ENCODE measurements at regions not wholly inside any gene's neighbourhood (a gene's known extent, or its start where the extent isn't known, plus 50 kb on each side); places are given as distances from the start of the nearest gene placed in this dataset.

DNA sequence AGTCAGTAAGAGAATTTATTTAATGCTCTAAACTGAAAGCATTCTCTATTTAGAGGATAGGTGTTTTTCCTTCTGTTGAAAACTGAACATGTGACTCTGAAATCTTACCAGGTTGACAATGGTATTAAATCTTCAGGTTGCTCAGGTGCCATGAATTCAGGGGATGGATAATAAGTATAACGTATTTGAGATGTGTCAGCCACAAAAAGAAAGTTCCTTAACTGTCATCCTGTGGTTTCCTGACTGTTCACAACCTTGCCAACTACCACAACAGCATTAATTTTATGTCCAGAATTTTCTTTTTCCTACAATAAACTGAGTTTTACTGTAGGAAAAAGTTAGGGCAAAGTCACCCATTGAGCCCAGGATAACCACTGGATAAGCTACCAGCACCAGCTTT is 243.3 kb upstream of the PSMD7 start:
- no TSS peak for BruUV-seq (replicated peaks)
- Histone ChIP-seq H3K36me3 (ENCODE audit: control insufficient read depth in 1 of 2, insufficient read depth in 2 of 2, low read length in 2 of 2) (no peaks in the 10 kb centered on the region), H3K4me3 (replicated peaks in 1 of 2; ENCODE audit: low read depth in 1 of 2, low read length in 2 of 2) (no peak overlapping the region), H3K27ac (ENCODE audit: low read depth, low read length) (no peak overlapping the region), H3K9ac (ENCODE audit: low read length) (no peak overlapping the region), H3K79me2 (ENCODE audit: insufficient read depth, low read length) (no peaks in the 10 kb centered on the region), H3K27me3 (ENCODE audit: insufficient read depth, low read length) (no peaks in the 10 kb centered on the region), H3K4me2 (ENCODE audit: low read length) (no peak overlapping the region), H3K4me1 (ENCODE audit: control insufficient read depth in 1 of 2, insufficient read depth in 2 of 2, low read length in 2 of 2) (no peaks in the 10 kb centered on the region), H2AFZ (ENCODE audit: low read depth, low read length, poor library complexity, severe bottlenecking) (no peak overlapping the region), H4K20me1 (ENCODE audit: insufficient read depth) (no peaks in the 10 kb centered on the region), H3K9me2 (ENCODE audit: insufficient read depth) (no peaks in the 10 kb centered on the region), H3K9me3 (ENCODE audit: control insufficient read depth in 1 of 2, insufficient read depth in 1 of 2, low read depth in 1 of 2, low read length in 2 of 2) (no peaks in the 10 kb centered on the region)
- POLR2A ChIA-PET, result no interaction called here
- intact Hi-C loops (cut with micrococcal nuclease), result no loop called here
- CTCF ChIA-PET, result no interaction called here
- ATAC-seq (no peak), DNase-seq (ENCODE audit: low read depth, low spot score) (no peak)
- TF ChIP-seq ZNF274 (IDR thresholded peaks at IDR 0.05; ENCODE audit: low read depth, low read length) (no peak), CBX3 (IDR thresholded peaks at IDR 0.05; ENCODE audit: low read depth) (no peak), EZH2 (IDR thresholded peaks at IDR 0.05) (no peak), RAD21 (IDR thresholded peaks at IDR 0.05; ENCODE audit: low read depth) (no peak), ZFX (IDR thresholded peaks at IDR 0.05) (no peak), JUND (IDR thresholded peaks at IDR 0.05) (no peak)
- TF ChIP-seq, protein P1, sequence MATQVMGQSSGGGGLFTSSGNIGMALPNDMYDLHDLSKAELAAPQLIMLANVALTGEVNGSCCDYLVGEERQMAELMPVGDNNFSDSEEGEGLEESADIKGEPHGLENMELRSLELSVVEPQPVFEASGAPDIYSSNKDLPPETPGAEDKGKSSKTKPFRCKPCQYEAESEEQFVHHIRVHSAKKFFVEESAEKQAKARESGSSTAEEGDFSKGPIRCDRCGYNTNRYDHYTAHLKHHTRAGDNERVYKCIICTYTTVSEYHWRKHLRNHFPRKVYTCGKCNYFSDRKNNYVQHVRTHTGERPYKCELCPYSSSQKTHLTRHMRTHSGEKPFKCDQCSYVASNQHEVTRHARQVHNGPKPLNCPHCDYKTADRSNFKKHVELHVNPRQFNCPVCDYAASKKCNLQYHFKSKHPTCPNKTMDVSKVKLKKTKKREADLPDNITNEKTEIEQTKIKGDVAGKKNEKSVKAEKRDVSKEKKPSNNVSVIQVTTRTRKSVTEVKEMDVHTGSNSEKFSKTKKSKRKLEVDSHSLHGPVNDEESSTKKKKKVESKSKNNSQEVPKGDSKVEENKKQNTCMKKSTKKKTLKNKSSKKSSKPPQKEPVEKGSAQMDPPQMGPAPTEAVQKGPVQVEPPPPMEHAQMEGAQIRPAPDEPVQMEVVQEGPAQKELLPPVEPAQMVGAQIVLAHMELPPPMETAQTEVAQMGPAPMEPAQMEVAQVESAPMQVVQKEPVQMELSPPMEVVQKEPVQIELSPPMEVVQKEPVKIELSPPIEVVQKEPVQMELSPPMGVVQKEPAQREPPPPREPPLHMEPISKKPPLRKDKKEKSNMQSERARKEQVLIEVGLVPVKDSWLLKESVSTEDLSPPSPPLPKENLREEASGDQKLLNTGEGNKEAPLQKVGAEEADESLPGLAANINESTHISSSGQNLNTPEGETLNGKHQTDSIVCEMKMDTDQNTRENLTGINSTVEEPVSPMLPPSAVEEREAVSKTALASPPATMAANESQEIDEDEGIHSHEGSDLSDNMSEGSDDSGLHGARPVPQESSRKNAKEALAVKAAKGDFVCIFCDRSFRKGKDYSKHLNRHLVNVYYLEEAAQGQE (IDR thresholded peaks at IDR 0.05; ENCODE audit: low read depth), result no peak
- RAD21 ChIA-PET (ENCODE audit: low non-redundant PET in 1 of 2, low total read pairs in 2 of 2, uncharacterized antibody in 2 of 2, unreplicated experiment in 2 of 2), result no interaction called here

DNA sequence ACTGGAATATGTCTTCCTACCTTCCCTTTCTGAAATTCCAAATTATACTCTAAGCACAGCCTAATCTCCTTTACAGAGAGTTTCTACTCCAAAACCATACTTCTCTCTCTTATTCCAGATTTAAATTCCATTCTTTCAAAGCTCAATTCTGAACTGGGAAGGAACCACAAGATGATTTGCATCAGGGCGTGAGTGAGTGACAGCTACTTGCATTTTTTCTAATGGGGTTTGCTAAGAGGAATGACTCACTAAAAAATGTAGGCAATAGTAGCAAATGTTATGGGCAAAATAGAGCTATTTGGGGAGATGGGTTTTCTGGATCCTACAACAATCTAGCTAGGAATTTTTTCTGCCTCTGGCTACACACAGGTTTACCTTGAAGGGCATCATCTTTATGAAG is 244.6 kb upstream of the PSMD7 start:
- Histone ChIP-seq H3K4me3 (replicated peaks in 1 of 2; ENCODE audit: low read depth in 1 of 2, low read length in 2 of 2) (no peak overlapping the region), H3K9ac (ENCODE audit: low read length) (no peak overlapping the region), H3K4me2 (ENCODE audit: low read length) (no peak overlapping the region), H3K27ac (ENCODE audit: low read depth, low read length) (no peak overlapping the region), H3K9me2 (ENCODE audit: insufficient read depth) (no peaks in the 10 kb centered on the region), H2AFZ (ENCODE audit: low read depth, low read length, poor library complexity, severe bottlenecking) (no peak overlapping the region), H3K27me3 (ENCODE audit: insufficient read depth, low read length) (peaks cover 12% of the 10 kb centered on the region; the same call in 1 of the 2 replicates), H3K79me2 (ENCODE audit: insufficient read depth, low read length) (no peaks in the 10 kb centered on the region), H3K9me3 (ENCODE audit: control insufficient read depth in 1 of 2, insufficient read depth in 1 of 2, low read depth in 1 of 2, low read length in 2 of 2) (no peaks in the 10 kb centered on the region), H3K4me1 (ENCODE audit: control insufficient read depth in 1 of 2, insufficient read depth in 2 of 2, low read length in 2 of 2) (no peaks in the 10 kb centered on the region), H3K36me3 (ENCODE audit: control insufficient read depth in 1 of 2, insufficient read depth in 2 of 2, low read length in 2 of 2) (no peaks in the 10 kb centered on the region), H4K20me1 (ENCODE audit: insufficient read depth) (no peaks in the 10 kb centered on the region)
- no peak for ATAC-seq
- RAD21 ChIA-PET (ENCODE audit: low non-redundant PET in 1 of 2, low total read pairs in 2 of 2, uncharacterized antibody in 2 of 2, unreplicated experiment in 2 of 2), result no interaction called here
- TF ChIP-seq POLR2AphosphoS5 (IDR thresholded peaks at IDR 0.05; ENCODE audit: low read depth, low read length) (no peak), TCF7L2 (IDR thresholded peaks at IDR 0.05; ENCODE audit: borderline replicate concordance, extremely low read depth, insufficient read depth, insufficient read length) (no peak), POLR2A (IDR thresholded peaks at IDR 0.05; ENCODE audit: borderline replicate concordance, extremely low read depth, insufficient read depth, insufficient read length) (no peak), EZH2 (IDR thresholded peaks at IDR 0.05) (no peak), FOSL1 (IDR thresholded peaks at IDR 0.05; ENCODE audit: low read depth) (no peak), JUND (IDR thresholded peaks at IDR 0.05) (no peak), ZNF274 (IDR thresholded peaks at IDR 0.05; ENCODE audit: low read depth, low read length) (no peak)
- TF ChIP-seq, protein P2, sequence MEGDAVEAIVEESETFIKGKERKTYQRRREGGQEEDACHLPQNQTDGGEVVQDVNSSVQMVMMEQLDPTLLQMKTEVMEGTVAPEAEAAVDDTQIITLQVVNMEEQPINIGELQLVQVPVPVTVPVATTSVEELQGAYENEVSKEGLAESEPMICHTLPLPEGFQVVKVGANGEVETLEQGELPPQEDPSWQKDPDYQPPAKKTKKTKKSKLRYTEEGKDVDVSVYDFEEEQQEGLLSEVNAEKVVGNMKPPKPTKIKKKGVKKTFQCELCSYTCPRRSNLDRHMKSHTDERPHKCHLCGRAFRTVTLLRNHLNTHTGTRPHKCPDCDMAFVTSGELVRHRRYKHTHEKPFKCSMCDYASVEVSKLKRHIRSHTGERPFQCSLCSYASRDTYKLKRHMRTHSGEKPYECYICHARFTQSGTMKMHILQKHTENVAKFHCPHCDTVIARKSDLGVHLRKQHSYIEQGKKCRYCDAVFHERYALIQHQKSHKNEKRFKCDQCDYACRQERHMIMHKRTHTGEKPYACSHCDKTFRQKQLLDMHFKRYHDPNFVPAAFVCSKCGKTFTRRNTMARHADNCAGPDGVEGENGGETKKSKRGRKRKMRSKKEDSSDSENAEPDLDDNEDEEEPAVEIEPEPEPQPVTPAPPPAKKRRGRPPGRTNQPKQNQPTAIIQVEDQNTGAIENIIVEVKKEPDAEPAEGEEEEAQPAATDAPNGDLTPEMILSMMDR (IDR thresholded peaks at IDR 0.05 in 2 of 3, conservative IDR thresholded peaks at IDR 0.05 in 1 of 3; ENCODE audit: borderline replicate concordance in 1 of 3, insufficient read depth in 1 of 3, low read depth in 2 of 3, low read length in 2 of 3), result no peak
- POLR2A ChIA-PET, result no interaction called here
- intact Hi-C loops (cut with micrococcal nuclease), result no loop called here
- CTCF ChIA-PET, result no interaction called here
- DNase-seq (ENCODE audit: low read depth, low spot score), result no peak
- BruUV-seq (replicated peaks), result no TSS peak
